ENCODE measurements at regions not wholly inside any gene's neighbourhood (a gene's known extent, or its start where the extent isn't known, plus 50 kb on each side); places are given as distances from the start of the nearest gene placed in this dataset.

GRCh38 chr6:105964979-105965760, 121.0 kb upstream of the PRDM1 start:
- CTCF ChIA-PET, result no interaction called here
- Histone ChIP-seq H3K27me3 (replicated peaks in 1 of 4; ENCODE audit: control extremely low read depth in 1 of 4, control insufficient read depth in 3 of 4, insufficient read depth in 4 of 4, low read length in 3 of 4) (peaks cover 0 to 3% (median 0%) of the 10 kb centered on the region in 4 experiments), H3K79me2 (ENCODE audit: control insufficient read depth, insufficient read depth, low read length) (no peaks in the 10 kb centered on the region), H3K9me3 (ENCODE audit: control extremely low read depth in 1 of 3, control insufficient read depth in 2 of 3, insufficient read depth in 1 of 3, low read length in 2 of 3) (peaks cover 0 to 2% (median 0%) of the 10 kb centered on the region in 3 donors), H2AFZ (ENCODE audit: insufficient read depth, low read depth, low read length, poor library complexity, severe bottlenecking) (no peak overlapping the region), H3K4me2 (replicated peaks; ENCODE audit: low read depth, low read length, poor library complexity, severe bottlenecking) (no peak overlapping the region), H3K4me3 (ENCODE audit: control extremely low read depth in 1 of 5, extremely low read depth in 1 of 5, insufficient read depth in 1 of 5, low read depth in 2 of 5, low read length in 4 of 5) (no peak overlapping the region), H4K20me1 (ENCODE audit: control insufficient read depth, insufficient read depth, low read length, poor library complexity, severe bottlenecking) (no peaks in the 10 kb centered on the region), H3K4me1 (ENCODE audit: control insufficient read depth in 2 of 2, insufficient read depth in 2 of 2, low read length in 2 of 2) (no peaks in the 10 kb centered on the region), H3K27ac (ENCODE audit: low read length in 2 of 2) (no peak overlapping the region), H3K36me3 (replicated peaks in 1 of 2; ENCODE audit: control extremely low read depth in 1 of 2, control insufficient read depth in 1 of 2, extremely low read depth in 1 of 2, insufficient read depth in 2 of 2, low read length in 1 of 2) (no peaks in the 10 kb centered on the region), H3K9ac (ENCODE audit: low read length) (no peak overlapping the region)
- TF ChIP-seq EZH2 (IDR thresholded peaks at IDR 0.05; ENCODE audit: borderline replicate concordance, insufficient read depth, low read depth, low read length, poor library complexity, severe bottlenecking), result no peak
- no peak for TF ChIP-seq CTCF (IDR thresholded peaks at IDR 0.05)
- no peak overlapping the region for H3K4me3 Mint-ChIP-seq
- no peak for ATAC-seq (ENCODE audit: low read depth)
- DNase-seq, result no peak
- H3K4me1 Mint-ChIP-seq, result no peaks in the 10 kb centered on the region
- intact Hi-C loops (cut with micrococcal nuclease), result no loop called here
- WGBS (ENCODE audit: insufficient coverage), result 81% methylated on average over 2 of the region's 4 CpGs
- POLR2A ChIA-PET, result no interaction called here
- peaks cover 3% of the 10 kb centered on the region for H3K9me3 Mint-ChIP-seq (ENCODE audit: insufficient read depth)
- H3K27ac Mint-ChIP-seq, result no peak overlapping the region
- peaks cover 3% of the 10 kb centered on the region for H3K27me3 Mint-ChIP-seq

GRCh38 chr6:105954148-105954547, 132.0 kb upstream of the PRDM1 start:
- CTCF ChIA-PET, result no interaction called here

More at GRCh38 chr6:105954148-105954547, 132.0 kb upstream of the PRDM1 start:
- H3K4me2 ChIP-seq (replicated peaks; ENCODE audit: low read depth, low read length, poor library complexity, severe bottlenecking), result no peak overlapping the region
- H3K9me3 Mint-ChIP-seq (ENCODE audit: insufficient read depth), result no peaks in the 10 kb centered on the region
- peaks cover 6% of the 10 kb centered on the region for H3K27me3 Mint-ChIP-seq
- no peak for DNase-seq
- H3K79me2 ChIP-seq (ENCODE audit: control insufficient read depth, insufficient read depth, low read length), result no peaks in the 10 kb centered on the region
- no peak overlapping the region for H3K27ac ChIP-seq (ENCODE audit: low read length in 2 of 2)
- no peaks in the 10 kb centered on the region for H3K4me1 ChIP-seq (ENCODE audit: control insufficient read depth in 2 of 2, insufficient read depth in 2 of 2, low read length in 2 of 2)
- H3K9me3 ChIP-seq (ENCODE audit: control extremely low read depth in 1 of 3, control insufficient read depth in 2 of 3, insufficient read depth in 1 of 3, low read length in 2 of 3), result no peaks in the 10 kb centered on the region
- WGBS (ENCODE audit: insufficient coverage), result no CpG with 5 or more reads among the region's 4 CpGs
- no peak overlapping the region for H3K4me3 Mint-ChIP-seq
- no peaks in the 10 kb centered on the region for H4K20me1 ChIP-seq (ENCODE audit: control insufficient read depth, insufficient read depth, low read length, poor library complexity, severe bottlenecking)
- H3K4me3 ChIP-seq (ENCODE audit: control extremely low read depth in 1 of 5, extremely low read depth in 1 of 5, insufficient read depth in 1 of 5, low read depth in 2 of 5, low read length in 4 of 5), result no peak overlapping the region
- ATAC-seq (ENCODE audit: low read depth), result no peak
- no peaks in the 10 kb centered on the region for H3K36me3 ChIP-seq (replicated peaks in 1 of 2; ENCODE audit: control extremely low read depth in 1 of 2, control insufficient read depth in 1 of 2, extremely low read depth in 1 of 2, insufficient read depth in 2 of 2, low read length in 1 of 2)
- H3K27me3 ChIP-seq (replicated peaks in 1 of 4; ENCODE audit: control extremely low read depth in 1 of 4, control insufficient read depth in 3 of 4, insufficient read depth in 4 of 4, low read length in 3 of 4), result no peaks in the 10 kb centered on the region
- H3K9ac ChIP-seq (ENCODE audit: low read length), result no peak overlapping the region
- no peak overlapping the region for H2AFZ ChIP-seq (ENCODE audit: insufficient read depth, low read depth, low read length, poor library complexity, severe bottlenecking)
- intact Hi-C loops (cut with micrococcal nuclease), result no loop called here
- POLR2A ChIA-PET, result no interaction called here
- H3K27ac Mint-ChIP-seq, result no peak overlapping the region
- H3K4me1 Mint-ChIP-seq, result no peaks in the 10 kb centered on the region
- TF ChIP-seq CTCF (IDR thresholded peaks at IDR 0.05) (no peak), EZH2 (IDR thresholded peaks at IDR 0.05; ENCODE audit: borderline replicate concordance, insufficient read depth, low read depth, low read length, poor library complexity, severe bottlenecking) (no peak)
